Heart left ventricle (tissue), 13 donors: ENCODE measurements at regions not wholly inside any gene's neighbourhood (a gene's known extent, or its start where the extent isn't known, plus 50 kb on each side); places are given as distances from the start of the nearest gene placed in this dataset.

Experiments
- POLR2A ChIP-seq, 2 donors: fragments of 450-650 bp; IDR thresholded peaks; one replicate each; pipeline ENCODE4 v1.6.1; 2017; ENCODE audit warnings: antibody characterized with exemption in 2 of 2, mild to moderate bottlenecking in 2 of 2, moderate library complexity in 2 of 2
- TF ChIP-seq, protein P1 (sequence below), 12 donors: fragments of 200-600 bp; sonication (generic) in 4 of 12; IDR thresholded peaks; one replicate each; pipeline versions ENCODE4 v1.5.0 to v1.8.0; 2018 to 2022; ENCODE audit warnings: antibody characterized with exemption in 12 of 12, mild to moderate bottlenecking in 5 of 12
- donor health status: ischemic (EF 13 %, LVEDD 7.1; RV severe dilation, severe dysfunction).
- donor health status: DM: no; HTN: yes; CAD: no.
- donor health status: DM: no; HTN: no; CAD: no.
- donor health status: ischemic (EF 25% LVEDD 6.9; RV normal size, moderate dysfunction).
- donor health status: ischemic (EF 25% LVEDD 5.7; RV mildly dilated, moderate dysfunction).
- donor health status: ischemic (EF 35%, LVEDD 5.7; RV mildly dilated, moderate dysfunction).
- donor health status: nonischemic (EF 11% LVEDD 7.7; RV severe dilation, severe dysfunction).
- donor health status: DM: yes; HTN: yes; CAD: no.
- donor health status: PGD.
- donor health status: ischemic (EF 29% LVEDD 5.4; RV normal size, mild dysfunction).
- donor health status: nonischemic (EF 23%, LVEDD 6.1; RV moderate dilation, normal function).

- TF ChIP-seq, protein P1, sequence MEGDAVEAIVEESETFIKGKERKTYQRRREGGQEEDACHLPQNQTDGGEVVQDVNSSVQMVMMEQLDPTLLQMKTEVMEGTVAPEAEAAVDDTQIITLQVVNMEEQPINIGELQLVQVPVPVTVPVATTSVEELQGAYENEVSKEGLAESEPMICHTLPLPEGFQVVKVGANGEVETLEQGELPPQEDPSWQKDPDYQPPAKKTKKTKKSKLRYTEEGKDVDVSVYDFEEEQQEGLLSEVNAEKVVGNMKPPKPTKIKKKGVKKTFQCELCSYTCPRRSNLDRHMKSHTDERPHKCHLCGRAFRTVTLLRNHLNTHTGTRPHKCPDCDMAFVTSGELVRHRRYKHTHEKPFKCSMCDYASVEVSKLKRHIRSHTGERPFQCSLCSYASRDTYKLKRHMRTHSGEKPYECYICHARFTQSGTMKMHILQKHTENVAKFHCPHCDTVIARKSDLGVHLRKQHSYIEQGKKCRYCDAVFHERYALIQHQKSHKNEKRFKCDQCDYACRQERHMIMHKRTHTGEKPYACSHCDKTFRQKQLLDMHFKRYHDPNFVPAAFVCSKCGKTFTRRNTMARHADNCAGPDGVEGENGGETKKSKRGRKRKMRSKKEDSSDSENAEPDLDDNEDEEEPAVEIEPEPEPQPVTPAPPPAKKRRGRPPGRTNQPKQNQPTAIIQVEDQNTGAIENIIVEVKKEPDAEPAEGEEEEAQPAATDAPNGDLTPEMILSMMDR (IDR thresholded peaks at IDR 0.05): no peak
- no peak for TF ChIP-seq POLR2A (IDR thresholded peaks at IDR 0.05)
These were observed 97.8 kb upstream of the NETO1 start for GRCh38 chr18:72965616-72966015.
